Hematopoietic multipotent progenitor cell (in vitro differentiated cells): ENCODE measurements at regions not wholly inside any gene's neighbourhood (a gene's known extent, or its start where the extent isn't known, plus 50 kb on each side); places are given as distances from the start of the nearest gene placed in this dataset.

Source experiments
- DNase-seq, 3 donors: peaks; one replicate each; pipeline ENCODE4 v3.0.0-alpha.2; 2011 to 2015; ENCODE audit warnings: low read depth in 2 of 3, low spot score in 2 of 3

- DNase-seq = no peak
Measured at GRCh38 chr6:18335948-18336347, 51.2 kb upstream of the RNF144B start.

GRCh38 chr6:18334251-18334650 lies 52.9 kb upstream of the RNF144B start:
- DNase-seq = no peak

- DNase-seq = peak in 1 of 3 donors; percentile 46
Measured at GRCh38 chr6:18330548-18331081, 56.5 kb upstream of the RNF144B start.

- no peak for DNase-seq
Measured at GRCh38 chr6:18329776-18330175, 57.4 kb upstream of the RNF144B start.

- peak in 2 of 3 donors; percentile 65 to 87 for DNase-seq
Measured at GRCh38 chr6:18328540-18328939, 58.6 kb upstream of the RNF144B start.

GRCh38 chr6:18328070-18328469 lies 59.1 kb upstream of the RNF144B start:
- DNase-seq = peak in 1 of 3 donors; percentile 6

- DNase-seq = peak in 2 of 3 donors; percentile 78 to 88
Measured at GRCh38 chr6:18327626-18328025, 59.5 kb upstream of the RNF144B start.

- DNase-seq = no peak
Measured at GRCh38 chr6:18326980-18327379, 60.2 kb upstream of the RNF144B start.

- DNase-seq = no peak
Measured at GRCh38 chr6:18326001-18326400, 61.1 kb upstream of the RNF144B start.

GRCh38 chr6:18324706-18325042 lies 60.3 kb upstream of the DEK start:
- DNase-seq = no peak

GRCh38 chr6:18323935-18324705 lies 59.8 kb upstream of the DEK start:
- peak; percentile 17 to 72 (median 48) for DNase-seq

GRCh38 chr6:18317850-18318249 lies 53.5 kb upstream of the DEK start:
- peak in 1 of 3 donors; percentile 18 for DNase-seq

GRCh38 chr6:18314317-18314997 lies 50.1 kb upstream of the DEK start:
- DNase-seq = no peak
